HG03175 (cell line): ENCODE measurements at regions not wholly inside any gene's neighbourhood (a gene's known extent, or its start where the extent isn't known, plus 50 kb on each side); places are given as distances from the start of the nearest gene placed in this dataset.
"Not testable (repeated sequence)": the region's sequence is repeated elsewhere in the genome, so short reads cannot be mapped to it uniquely, and the experiment has no call there.

Experiments used
- ATAC-seq: cut with Tn5 transposase; IDR thresholded peaks from one replicate; pipeline ENCODE4 v1.9.1; 2021; ENCODE audit warnings: mild to moderate bottlenecking, moderate library complexity; ENCODE audit not compliant: unreplicated experiment

GRCh38 chr6:80440496-80441115 is 334.1 kb downstream of the BCKDHB start:
- no peak for ATAC-seq

GRCh38 chr6:80439721-80440470 is 333.4 kb downstream of the BCKDHB start:
- ATAC-seq: no peak

- ATAC-seq: no peak
Observed at GRCh38 chr6:80438772-80439171, 332.3 kb downstream of the BCKDHB start.

GRCh38 chr6:80437801-80438200 is 331.3 kb downstream of the BCKDHB start:
- ATAC-seq: no peak

GRCh38 chr6:80437221-80437620 is 330.8 kb downstream of the BCKDHB start:
- ATAC-seq: no peak

GRCh38 chr6:80436663-80437062 is 330.2 kb downstream of the BCKDHB start:
- ATAC-seq: no peak

- ATAC-seq: no peak
Observed at GRCh38 chr6:80435457-80435856, 329.0 kb downstream of the BCKDHB start.

- ATAC-seq: no peak
Observed at GRCh38 chr6:80434691-80435350, 328.4 kb downstream of the BCKDHB start.

- no peak for ATAC-seq
Observed at GRCh38 chr6:80433673-80434025, 327.2 kb downstream of the BCKDHB start.

GRCh38 chr6:80433010-80433672 is 326.7 kb downstream of the BCKDHB start:
- no peak for ATAC-seq

GRCh38 chr6:80425089-80425823 is 318.8 kb downstream of the BCKDHB start:
- ATAC-seq: no peak

- ATAC-seq: no peak
Observed at GRCh38 chr6:80411486-80411885, 305.0 kb downstream of the BCKDHB start.

GRCh38 chr6:80407976-80408375 is 301.5 kb downstream of the BCKDHB start:
- not testable (repeated sequence) for ATAC-seq

- no peak for ATAC-seq
Observed at GRCh38 chr6:80404889-80405288, 298.4 kb downstream of the BCKDHB start.

- no peak for ATAC-seq
Observed at GRCh38 chr6:80403365-80403764, 296.9 kb downstream of the BCKDHB start.

- ATAC-seq: no peak
Observed at GRCh38 chr6:80402266-80402665, 295.8 kb downstream of the BCKDHB start.
